CD4-positive, alpha-beta T cell treated with Interleukin-4 for 4 hours (primary cell): ENCODE measurements at regions not wholly inside any gene's neighbourhood (a gene's known extent, or its start where the extent isn't known, plus 50 kb on each side); places are given as distances from the start of the nearest gene placed in this dataset.
"Not testable (repeated sequence)": the region's sequence is repeated elsewhere in the genome, so short reads cannot be mapped to it uniquely, and the experiment has no call there.

Experiments
- DNase-seq: peaks from one replicate; pipeline ENCODE4 v3.0.0-alpha.2; 2020

DNA sequence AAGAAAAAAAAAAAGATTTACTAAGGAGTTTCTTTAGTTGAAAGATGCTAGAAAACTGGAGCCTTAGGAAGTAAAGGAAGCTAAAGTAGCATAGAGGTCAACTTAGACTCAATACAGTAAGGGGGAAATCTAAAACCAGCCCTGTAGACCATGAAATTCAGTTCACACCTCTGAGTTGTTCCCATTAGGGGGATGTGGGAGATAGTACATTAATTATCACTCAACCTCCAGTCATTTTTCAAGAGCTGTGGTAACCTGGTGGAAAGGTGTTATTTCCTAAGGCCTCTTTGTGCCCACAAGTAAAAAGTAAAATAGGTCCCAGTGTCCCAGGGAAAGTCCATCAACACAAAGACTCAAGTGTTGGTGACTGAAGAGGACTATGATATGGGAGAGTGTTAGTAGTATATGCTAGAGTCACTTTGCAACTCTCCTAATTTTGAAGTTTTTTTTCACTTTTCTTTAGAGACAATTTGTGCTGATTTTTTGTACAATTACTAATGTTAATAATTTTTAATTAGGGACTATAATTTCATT lies 1274.4 kb upstream of the EPHA6 start:
- no peak for DNase-seq

DNA sequence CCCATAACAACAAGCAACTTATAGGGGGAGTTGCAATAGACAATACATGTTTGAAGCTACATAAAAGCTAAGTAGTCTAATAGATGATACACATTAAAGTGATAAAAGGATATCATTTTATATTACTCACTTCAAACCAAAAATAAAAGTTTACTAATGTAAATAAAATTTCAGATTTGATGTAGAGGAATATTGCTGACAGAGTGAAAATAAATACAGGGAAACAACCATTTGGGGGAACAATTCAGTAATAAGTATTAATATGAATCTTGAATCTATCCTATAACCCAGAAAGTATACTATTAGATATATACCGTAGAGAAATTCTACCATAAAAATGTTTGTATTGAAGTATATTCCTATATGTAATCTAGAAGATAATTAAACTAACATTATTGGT lies 1248.9 kb upstream of the EPHA6 start:
- no peak for DNase-seq

GRCh38 chr3:95567346-95567745 lies 1247.0 kb upstream of the EPHA6 start:
- no peak for DNase-seq

DNA sequence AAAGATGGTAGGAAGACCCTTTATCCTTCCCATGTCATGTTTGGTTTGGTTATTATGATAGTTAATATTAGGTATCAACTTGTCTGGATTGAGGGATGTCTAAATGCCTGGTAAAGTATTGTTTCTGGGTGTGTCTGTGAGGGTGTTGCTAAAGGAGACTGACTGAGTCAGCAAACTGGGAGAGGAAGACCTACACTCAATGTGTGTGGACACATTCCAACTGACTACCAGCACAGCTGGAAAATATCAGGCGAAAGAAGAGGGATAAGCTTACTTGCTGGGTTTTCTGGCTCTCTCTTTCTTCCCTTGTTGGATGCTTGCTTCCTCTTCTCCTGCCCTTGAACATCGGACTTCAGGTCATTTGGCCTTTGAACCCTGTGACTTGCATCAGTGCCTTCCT lies 1227.6 kb upstream of the EPHA6 start:
- no peak for DNase-seq

DNA sequence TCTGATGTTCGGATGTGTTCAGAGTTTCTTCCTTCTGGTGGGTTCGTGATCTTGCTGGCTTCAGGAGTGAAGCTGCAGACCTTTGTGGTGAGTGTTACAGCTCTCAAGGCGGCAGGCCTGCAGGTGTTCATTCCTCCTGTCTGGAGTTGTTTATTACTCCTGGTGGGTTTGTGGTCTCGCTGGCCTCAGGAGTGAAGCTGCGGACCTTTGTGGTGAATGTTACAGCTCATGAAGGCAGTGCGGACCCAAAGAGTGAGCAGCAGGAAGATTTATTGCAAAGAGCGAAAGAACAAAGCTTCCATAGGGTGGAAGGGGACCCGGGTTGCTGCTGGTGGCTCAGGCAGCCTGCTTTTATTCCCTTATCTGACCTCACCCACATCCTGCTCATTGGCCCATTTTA lies 1226.8 kb upstream of the EPHA6 start:
- DNase-seq, result not testable (repeated sequence)

DNA sequence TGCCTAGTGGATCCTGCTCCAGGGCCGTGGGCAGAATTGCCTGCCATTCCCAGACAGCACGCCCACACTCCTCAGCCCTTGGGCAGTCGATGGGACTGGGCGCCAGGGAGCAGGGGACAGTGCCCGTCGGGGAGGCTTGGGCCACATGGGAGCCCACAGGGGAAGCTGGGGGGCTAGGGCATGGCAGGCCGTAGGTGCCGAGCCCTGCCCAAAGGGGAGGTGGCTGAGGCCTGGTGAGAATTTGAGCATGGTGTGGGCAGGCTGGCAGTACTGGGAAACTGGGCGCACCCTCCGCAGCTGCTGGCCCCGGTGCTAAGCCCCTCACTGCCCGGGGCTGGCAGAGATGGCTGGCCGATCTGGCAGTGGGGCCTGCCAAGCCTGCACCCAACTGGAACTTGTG lies 1225.9 kb upstream of the EPHA6 start:
- DNase-seq, result no peak

DNA sequence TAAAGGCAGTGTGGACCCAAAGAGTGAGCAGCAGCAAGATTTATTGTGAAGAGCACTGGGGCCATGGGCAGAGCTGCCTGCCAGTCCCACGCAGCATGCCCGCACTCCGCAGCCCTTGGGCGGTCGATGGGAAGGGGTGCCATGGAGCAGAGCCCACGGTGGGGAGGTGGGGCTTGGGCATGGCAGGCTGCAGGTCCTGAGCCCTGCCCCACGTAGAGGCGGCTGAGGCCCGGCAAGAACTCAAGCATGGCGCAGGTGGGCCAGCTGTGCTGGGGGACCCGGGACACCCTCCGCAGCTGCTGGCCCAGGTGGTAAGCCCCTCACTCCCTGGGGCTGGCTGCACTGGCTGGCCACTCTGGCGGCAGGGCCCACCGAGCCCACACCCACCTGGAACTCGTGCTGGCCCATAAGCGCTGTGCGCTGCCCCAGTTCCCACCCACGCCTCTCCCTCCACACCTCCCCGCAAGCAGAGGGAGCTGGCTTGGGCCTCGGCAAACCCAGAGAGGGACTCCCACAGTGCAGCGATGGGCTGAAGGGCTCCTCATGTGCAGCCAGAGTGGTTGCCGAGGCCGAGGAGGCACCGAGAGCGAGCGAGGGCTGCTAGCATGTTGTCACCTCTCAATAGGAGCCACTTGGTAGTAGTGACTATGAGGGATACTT lies 1218.8 kb upstream of the EPHA6 start:
- no peak for DNase-seq

- DNase-seq, result no peak
Observed at GRCh38 chr3:95607926-95608325, 1206.5 kb upstream of the EPHA6 start.

- no peak for DNase-seq
Observed at GRCh38 chr3:95609411-95609810, 1205.0 kb upstream of the EPHA6 start.

- DNase-seq, result no peak
Observed at GRCh38 chr3:95612611-95613010, 1201.8 kb upstream of the EPHA6 start.

DNA sequence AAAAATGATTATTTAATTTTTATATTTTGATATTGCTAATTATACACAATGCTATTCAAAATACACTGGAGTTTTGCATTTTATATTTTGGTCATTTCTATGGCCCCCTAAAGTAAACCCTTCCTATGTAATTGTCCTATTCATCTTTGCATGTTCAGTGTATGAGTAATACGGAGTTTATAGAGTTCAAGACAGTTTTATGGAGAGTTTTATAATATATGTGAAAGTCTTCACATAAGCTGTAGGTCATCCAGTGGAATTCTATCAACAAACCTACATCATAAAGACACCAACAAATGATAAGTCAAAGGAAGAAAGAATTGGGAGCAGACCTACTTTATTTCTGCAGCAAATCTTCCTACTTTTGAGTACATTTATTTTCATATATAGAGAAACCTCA lies 1200.4 kb upstream of the EPHA6 start:
- DNase-seq, result no peak

DNA sequence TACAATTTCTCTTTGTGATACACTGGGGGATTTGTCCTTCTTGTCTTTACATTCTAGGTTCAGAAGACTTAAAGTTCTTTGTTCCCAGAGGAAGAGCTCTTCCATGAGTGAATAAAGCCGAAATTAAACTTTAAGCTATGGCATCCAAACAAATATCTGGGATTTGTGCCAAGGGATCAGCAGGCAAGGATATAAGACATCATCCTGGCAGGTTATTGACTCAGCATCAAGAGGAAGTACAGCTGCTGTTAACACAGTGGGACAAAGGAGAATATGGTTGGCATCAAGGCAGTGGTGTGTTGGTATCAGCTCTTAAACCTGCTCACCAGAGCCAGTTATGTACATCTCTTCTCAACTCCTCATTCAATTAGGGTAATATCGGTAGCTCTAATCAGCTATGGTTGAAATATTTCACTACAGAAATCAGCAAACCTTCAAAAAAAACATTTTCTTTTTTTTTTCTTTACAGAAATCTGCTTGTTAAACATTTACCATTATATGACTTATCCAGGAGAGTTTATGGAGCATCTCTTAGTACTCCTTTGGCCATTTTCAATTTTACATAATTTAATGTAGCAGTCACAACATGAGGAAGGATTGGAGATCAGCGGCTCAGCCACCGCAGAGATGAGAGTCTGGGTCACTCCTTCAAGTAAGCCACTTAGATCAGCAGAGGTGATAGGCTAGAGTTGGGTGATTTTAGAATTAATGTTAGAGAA lies 1198.6 kb upstream of the EPHA6 start:
- no peak for DNase-seq

- DNase-seq, result no peak
Observed at GRCh38 chr3:95626107-95626506, 1188.3 kb upstream of the EPHA6 start.

DNA sequence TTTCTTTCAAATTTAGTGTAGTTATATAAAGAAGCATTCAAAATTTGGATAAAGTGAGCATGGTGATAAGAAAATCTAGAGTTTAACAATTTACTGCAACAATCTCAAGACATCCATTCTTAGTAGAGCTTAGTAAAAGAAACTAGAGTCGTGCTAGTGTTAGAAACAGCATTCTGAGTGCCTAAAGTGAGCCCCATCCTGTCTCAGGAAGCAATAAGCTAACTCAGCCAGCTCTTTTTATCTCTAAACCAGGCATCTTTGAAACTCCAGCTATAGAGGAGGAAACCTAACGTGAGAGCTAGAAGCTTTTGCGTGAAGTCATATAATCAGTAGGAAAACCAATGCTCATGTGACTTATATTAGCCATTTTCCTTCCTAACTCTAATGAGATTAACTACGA lies 1187.1 kb upstream of the EPHA6 start:
- DNase-seq, result no peak

- no peak for DNase-seq
Observed at GRCh38 chr3:95627697-95628096, 1186.7 kb upstream of the EPHA6 start.

DNA sequence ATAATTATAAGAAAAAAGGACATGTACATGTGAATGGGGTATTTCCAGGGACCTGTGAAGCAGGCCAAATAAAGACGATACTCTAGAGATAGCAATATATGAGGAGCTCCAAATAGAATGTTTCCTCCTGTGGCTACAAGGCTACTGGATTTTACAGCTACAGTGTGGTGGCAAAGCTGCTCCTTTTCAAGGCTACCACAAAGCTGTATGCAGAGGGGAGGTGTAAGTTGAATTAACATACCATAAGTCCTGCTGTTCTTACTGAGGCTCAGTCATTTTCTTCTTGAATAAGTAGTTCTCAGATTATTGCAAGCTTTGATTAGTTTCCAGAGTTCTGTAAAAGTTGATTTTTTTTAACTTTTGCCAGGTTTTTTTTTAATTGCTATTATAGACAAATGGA lies 1184.6 kb upstream of the EPHA6 start:
- no peak for DNase-seq

- no peak for DNase-seq
Observed at GRCh38 chr3:95645291-95645690, 1169.1 kb upstream of the EPHA6 start.

DNA sequence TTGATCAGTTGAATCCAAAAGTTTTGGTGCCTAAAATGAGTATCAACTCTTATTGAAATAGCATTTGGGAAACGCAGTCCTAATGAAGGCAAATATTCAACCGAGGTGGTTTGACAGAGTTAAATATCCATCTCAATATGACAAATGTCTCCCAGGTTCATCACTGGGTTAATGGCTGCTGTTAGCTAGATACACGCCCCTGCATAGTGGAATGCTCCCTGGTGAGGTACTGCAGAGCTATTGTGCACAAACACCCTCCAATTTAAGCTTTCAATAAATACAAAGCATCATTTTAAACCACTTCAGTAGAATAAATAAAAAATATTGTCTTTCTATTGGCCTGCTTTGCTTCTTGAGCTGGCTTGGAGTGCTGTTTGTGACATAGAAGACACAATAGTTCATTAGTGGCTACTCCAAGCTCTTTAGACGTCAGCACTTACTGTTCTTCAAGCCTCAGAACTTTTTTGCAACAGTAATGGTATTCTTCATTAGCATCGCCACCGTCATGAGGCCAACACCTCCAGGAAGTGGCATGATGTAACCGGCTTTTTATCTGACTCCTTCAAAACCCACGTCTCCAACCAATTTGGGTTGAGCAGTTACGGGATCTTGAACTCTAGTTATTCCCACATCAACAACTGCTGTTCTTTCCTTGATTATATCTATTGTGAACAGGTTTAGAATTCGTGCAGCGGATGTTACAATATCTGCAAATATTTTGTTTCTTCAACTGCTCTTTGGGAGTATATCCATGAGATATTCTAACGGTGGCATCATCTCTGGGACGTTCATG lies 1159.6 kb upstream of the EPHA6 start:
- DNase-seq, result no peak

GRCh38 chr3:95655363-95655986 lies 1158.9 kb upstream of the EPHA6 start:
- no peak for DNase-seq

DNA sequence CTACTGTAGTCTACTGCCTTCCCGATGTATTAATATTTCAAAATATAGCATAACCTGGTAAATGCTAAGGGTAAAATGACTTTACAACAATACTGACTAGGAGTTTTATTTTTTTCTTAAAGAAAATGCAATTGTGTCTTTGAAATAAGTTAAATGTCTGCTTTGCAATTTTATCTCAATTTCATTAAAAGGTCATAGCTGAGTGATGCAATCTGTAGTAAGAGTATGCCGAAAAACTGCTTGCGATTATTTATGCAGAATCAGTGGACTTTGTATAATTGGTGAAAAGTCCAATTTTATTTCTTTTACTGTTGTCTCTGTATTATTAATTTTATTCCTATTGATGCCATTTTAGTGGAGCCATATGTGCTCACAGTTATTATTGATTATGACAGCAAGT lies 1143.6 kb upstream of the EPHA6 start:
- no peak for DNase-seq

DNA sequence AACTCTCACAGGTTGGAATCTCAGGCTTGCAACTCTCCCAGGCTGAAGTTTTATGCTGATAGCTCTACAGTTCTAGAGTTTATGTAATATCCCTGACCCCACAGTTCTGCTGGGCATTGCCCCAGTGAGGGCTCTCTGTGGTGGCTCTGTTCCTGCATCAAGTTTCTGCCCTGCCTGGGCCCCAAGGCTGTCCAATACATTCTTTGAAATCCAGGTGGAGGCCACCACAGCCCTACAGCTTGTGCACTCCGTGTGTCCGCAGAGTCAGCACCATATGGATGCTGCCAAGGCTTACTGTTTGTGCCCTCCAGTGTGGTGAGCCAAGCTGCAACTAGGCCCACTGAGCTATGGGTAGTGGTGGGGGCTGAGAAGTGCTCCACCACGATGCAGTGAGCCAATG lies 1141.2 kb upstream of the EPHA6 start:
- no peak for DNase-seq

GRCh38 chr3:95705786-95706418 lies 1108.5 kb upstream of the EPHA6 start:
- peak; percentile 69 for DNase-seq

- DNase-seq, result no peak
Observed at GRCh38 chr3:95707268-95707667, 1107.1 kb upstream of the EPHA6 start.
